GM19452 (cell line): ENCODE measurements at regions not wholly inside any gene's neighbourhood (a gene's known extent, or its start where the extent isn't known, plus 50 kb on each side); places are given as distances from the start of the nearest gene placed in this dataset.
"Not testable (repeated sequence)": the region's sequence is repeated elsewhere in the genome, so short reads cannot be mapped to it uniquely, and the experiment has no call there.

ENCODE experiments used
- ATAC-seq: cut with Tn5 transposase; IDR thresholded peaks from one replicate; pipeline ENCODE4 v1.9.1; 2021; ENCODE audit not compliant: unreplicated experiment

DNA sequence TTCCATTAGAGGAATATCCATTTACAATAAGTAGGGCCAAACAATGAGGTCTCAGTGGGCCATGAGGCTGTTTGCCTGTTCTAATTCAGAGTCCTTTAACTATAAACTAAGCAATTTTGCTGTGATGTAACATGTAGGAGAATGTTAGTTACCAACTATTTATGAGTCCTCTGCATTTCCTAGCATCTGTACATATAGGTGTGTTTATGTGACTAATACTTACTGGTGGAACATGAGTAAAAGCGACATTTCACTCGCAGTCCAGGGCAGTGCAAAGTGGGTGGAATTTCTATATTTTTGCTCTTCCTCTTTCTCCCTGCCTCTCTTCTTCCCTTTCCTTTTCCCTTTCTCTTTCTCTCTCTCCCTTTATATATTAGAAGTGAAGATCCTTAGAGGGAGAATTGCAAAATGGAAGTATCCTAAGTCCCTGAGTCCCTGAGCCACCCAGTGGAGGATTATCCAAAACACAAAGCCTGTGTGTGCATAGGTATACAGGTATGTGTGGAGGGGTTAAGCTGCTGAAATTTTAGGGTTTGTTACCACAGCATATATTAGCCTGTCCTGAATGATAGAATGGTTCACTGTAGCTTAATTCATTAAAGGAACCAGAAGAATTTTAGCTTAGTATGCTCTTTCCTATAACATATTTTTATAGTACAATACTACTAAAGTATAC is 487.0 kb upstream of the FANCL start:
- no peak for ATAC-seq

- no peak for ATAC-seq
Observed at GRCh38 chr2:58721912-58722591, 480.9 kb upstream of the FANCL start.

DNA sequence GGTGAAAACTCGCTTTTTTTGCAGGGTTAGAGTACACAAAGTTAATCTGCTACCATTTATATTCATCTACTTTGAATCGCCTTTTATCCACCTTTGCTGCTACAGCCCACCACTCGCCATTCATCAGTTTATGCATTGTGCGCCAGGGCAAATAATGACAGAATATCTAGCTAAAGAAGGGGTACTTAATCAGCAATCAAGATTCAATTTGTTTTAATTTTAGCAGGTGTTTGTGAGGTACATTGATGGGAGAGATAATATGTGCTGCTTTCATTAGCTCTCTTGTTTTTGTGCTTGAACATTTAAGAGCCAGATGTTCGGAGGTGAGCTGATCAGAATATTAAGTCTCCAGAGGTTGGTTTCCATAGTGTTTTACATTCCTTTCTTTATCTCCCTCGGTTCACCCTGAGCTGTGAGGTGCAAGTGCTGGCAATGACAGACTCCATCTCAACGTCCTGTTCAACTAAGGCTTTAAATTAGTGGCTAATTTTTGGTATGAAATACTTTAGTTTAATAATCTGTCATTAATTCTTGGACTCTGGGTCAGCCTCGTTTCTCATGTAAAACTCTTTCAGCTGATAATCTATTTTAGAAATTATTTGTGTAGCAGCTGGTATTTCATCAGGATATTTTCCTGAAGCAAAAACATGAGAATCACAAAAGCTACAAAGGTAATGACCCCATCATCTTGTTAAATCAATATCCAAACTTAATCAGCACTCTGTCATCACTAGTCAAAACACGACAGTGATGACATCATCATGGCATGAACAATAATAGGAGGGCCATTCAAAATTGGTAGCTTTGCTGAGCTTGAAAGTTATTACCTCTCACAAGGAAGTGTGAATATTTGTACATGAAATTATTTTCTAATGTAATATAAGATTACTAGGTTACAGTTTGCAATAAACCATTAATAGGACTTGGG is 479.9 kb upstream of the FANCL start:
- no peak for ATAC-seq

GRCh38 chr2:58720033-58720769 is 479.1 kb upstream of the FANCL start:
- no peak for ATAC-seq

DNA sequence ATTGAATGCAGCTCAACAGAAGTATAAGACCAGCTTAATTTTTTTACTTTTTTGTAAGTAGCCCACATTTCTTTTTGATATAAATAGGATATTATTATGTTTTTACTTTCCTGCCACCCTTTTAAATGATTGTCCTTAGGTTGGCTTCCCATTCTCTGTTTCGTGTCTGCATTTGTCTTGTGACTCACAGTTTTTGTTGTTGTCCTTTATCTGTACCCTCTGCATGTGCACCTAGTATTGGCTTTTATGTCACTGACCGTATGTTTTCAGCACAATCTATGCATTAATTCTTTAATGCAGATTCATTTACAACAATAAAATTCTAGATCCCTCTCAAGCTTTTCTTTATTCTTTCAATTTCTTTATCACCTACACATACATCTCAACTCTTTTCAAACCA is 474.2 kb upstream of the FANCL start:
- no peak for ATAC-seq

DNA sequence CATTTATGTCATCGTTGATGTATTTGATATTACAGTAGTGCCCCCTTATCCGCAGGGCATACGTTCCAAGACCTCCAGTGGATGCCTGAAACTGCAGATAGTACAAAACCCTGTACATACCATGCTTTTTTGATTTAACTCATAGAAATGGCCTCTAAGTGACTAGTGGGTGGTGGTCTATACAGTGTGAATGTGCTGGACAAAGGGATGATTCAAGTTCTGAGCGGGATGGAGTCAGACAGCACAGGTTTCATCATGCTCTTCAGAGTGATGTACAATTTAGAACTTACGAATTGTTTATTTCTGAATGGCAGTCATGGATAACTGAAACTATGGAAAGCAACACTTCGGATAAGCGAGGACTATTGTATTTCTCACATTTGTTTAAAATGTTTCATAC is 473.1 kb upstream of the FANCL start:
- no peak for ATAC-seq

GRCh38 chr2:58710795-58711279 is 469.7 kb upstream of the FANCL start:
- no peak for ATAC-seq

DNA sequence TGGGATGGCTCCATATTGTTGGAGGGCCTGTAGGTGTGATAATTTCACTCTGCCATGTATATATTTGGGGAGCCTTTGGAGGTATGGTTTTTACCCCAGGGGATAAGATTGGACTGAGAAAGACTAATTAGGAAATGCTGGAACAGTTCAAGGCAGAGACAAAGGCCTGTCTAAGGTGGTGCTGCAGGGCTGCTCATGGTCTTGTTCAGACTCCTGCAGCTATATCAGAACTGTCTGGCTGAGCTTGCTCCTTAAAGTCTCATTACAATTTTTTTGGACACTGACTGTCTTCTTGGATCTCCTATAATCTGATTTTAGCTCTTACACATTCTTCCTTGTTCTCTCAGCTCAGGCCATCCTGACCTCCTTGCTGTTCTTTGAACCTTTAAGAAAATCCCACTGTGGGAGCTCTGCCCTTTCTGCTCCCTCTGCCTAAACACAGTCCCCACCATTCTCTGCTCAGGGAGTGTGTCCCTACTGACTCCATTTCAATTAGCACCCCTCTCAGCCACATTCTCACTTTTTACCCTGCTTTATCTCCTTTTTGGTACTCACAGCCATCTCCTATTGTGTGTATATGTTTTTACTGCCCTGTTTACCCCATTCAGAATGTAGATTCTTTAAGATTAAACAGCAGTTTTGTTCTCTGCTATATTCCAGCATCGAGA is 468.7 kb upstream of the FANCL start:
- no peak for ATAC-seq

DNA sequence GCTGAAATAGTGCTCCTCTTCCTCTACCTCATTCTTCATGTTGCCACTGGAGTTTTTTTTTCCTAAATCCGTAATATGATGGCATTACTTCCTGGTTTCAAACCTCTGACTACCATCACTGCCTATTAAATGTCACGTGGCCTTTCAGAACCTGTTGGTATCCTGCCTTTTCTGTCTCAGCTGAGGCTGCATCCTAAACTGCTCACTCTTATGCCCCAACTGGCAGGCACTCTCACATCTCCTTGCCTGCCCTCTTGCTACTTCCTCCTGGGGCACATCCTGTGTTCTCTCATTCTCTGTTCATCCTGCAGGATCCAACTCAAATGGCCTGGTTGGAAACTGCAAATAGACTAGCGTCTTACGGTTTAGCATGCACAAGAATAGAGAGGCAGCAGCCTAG is 468.1 kb upstream of the FANCL start:
- ATAC-seq, result no peak

DNA sequence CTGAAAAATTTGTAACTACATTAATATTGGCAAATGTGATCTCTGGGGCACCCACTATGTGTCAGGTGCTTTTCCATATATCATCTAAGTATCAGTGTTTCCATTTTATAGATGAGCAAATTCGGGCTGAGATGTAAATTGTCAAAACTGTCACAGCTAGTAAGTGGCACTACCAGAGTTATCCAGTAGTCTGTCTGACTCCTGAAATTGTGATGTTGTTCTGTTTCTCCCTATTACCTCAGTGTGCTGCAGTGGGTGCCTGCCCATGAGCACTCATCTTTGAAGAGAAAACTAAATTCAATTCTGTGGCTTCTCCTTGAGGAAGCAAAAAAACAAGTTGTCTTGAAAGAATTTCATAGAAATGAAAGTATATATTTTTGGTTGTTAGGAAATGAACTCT is 467.4 kb upstream of the FANCL start:
- no peak for ATAC-seq

DNA sequence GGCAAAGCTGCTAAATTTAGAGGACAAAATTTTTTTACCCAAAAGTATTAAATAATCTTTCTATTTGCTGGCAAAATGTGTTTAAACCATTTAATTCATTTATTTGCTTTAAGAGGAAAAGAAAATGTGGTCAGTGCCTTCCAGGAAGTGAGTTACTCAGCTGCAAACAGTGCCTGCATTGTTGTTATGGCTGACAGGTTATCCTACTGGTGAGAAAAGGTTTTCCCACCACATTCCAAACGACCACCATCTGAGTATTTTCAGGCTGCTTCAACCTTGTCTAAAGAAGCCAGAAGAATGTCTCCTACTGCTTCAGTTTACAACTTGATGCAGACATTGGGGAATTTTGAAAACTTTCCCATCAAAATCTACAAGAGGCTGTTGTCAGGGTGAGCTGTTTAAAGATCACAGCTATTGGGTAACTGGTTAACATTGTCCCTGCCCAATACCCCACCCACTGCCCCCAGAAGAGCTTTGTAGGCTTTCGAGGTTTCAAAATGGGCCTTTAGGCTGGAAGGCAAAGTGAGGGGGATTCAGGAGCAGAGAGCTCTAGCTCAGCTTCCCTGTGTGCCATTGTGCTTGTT is 461.3 kb upstream of the FANCL start:
- ATAC-seq, result no peak

- no peak for ATAC-seq
Observed at GRCh38 chr2:58701688-58702301, 460.7 kb upstream of the FANCL start.

- no peak for ATAC-seq
Observed at GRCh38 chr2:58700591-58700990, 459.5 kb upstream of the FANCL start.

DNA sequence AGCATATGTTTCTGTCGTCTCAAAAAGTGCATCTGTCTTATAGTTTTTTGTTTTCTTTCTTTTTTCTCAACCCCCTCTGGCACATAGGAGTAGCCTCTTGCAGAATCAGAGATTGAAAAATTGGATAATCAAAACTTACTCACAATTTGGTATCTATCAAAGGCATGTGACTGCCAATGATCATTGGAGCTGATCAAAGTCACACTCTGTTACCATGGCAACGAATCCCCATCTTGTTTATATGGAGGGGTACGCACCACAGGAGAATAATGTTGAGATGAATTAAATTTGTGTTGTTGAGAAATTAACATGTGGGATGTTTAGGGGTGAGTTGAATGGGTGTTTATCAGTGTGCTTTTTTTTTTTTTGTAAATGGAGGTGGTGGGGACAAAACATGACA is 458.3 kb upstream of the FANCL start:
- ATAC-seq, result no peak

DNA sequence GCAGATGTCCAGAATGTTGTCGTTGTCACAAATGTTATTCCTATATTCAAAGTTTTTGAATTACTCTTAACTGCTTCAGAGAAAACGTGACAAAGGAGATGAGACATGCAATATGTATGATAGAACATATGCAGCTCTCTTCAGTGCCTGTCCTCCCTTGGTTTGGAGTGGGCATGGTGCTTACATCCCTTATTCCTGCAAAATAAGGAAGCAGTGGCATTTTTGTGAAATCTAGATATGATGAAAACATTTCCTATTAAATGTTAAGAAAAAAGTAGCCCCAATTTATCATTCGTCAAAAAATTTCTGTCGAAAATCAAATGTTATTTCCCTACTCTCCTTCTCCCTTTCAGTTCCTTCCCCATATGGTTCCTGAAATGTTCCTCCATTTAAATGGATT is 457.5 kb upstream of the FANCL start:
- no peak for ATAC-seq

DNA sequence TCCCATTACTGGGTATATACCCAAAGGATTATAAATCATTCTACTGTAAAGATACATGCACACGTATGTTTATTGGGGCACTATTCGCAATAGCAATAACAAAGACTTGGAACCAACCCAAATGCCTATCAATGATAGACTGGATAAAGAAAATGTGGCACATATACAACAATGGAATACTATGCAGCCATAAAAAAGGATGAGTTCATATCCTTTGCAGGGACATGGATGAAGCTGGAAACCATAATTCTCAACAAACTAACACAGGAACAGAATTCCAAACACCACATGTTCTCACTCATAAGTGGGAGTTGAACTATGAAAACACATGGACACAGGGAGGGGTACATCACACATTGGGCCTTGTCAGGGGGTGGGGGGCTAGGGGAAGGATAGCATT is 453.0 kb upstream of the FANCL start:
- not testable (repeated sequence) for ATAC-seq

- ATAC-seq, result not testable (repeated sequence)
Observed at GRCh38 chr2:58691041-58691440, 449.9 kb upstream of the FANCL start.

DNA sequence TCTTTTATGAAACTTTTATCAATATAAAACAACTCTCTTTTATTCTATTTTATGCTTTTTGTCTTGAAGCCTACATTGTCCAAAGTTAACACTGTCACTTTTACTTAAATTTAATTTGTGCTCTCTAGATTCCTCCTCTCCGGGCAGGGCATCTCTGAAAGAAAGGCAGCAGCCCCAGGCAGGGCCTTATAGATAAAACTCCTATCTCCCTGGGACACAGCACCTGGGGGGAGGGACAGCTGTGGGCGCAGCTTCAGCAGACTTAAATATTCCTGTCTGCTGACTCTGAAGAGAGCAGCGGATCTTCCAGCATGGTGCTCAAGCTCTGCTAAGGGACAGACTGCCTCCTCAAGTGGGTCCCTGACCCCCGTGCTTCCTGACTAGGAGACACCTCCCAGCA is 447.7 kb upstream of the FANCL start:
- ATAC-seq, result no peak

GRCh38 chr2:58686776-58687175 is 445.7 kb upstream of the FANCL start:
- ATAC-seq, result peak; percentile 49
